Activated naive CD4-positive, alpha-beta T cell treated with anti-CD3 and anti-CD28 coated beads, Interleukin-2, amount 50 U/mL, for 72 hours (primary cell): ENCODE measurements at regions not wholly inside any gene's neighbourhood (a gene's known extent, or its start where the extent isn't known, plus 50 kb on each side); places are given as distances from the start of the nearest gene placed in this dataset.

Experiments used
- ATAC-seq, 2 donors: fragments of 150-1000 bp; cut with Tn5 transposase; 2 replicates each; pipeline ENCODE4 v1.10.0; 2021; ENCODE audit warnings: mild to moderate bottlenecking in 2 of 2, moderate library complexity in 2 of 2
- DNase-seq, 2 donors: peaks; one replicate each; pipeline ENCODE4 v3.0.0; 2021 to 2022; ENCODE audit warnings: low spot score in 2 of 2
- H3K27ac Mint-ChIP-seq, 2 donors: one replicate each; pipeline ENCODE4 v1.8.0; 2022; ENCODE audit warnings: mild to moderate bottlenecking in 2 of 2, mixed read lengths in 2 of 2
- H3K36me3 Mint-ChIP-seq, 2 donors: one replicate each; pipeline ENCODE4 v1.8.0; 2022; ENCODE audit warnings: mixed read lengths in 2 of 2
- H3K9me3 Mint-ChIP-seq, 2 donors: one replicate each; pipeline ENCODE4 v1.8.0; 2022; ENCODE audit warnings: mixed read lengths in 2 of 2

- Mint-ChIP-seq H3K27ac (no peak overlapping the region), H3K36me3 (no peaks in the 10 kb centered on the region), H3K9me3 (no peaks in the 10 kb centered on the region)
- ATAC-seq (no peak), DNase-seq (no peak)
Measured at GRCh38 chr2:150784389-150784788, 296.9 kb upstream of the RND3 start.

- ATAC-seq = no peak
- no peaks in the 10 kb centered on the region for H3K36me3 Mint-ChIP-seq
- no peaks in the 10 kb centered on the region for H3K9me3 Mint-ChIP-seq
- H3K27ac Mint-ChIP-seq = no peak overlapping the region
- no peak for DNase-seq
Measured at GRCh38 chr2:150783896-150784295, 296.4 kb upstream of the RND3 start.

- no peaks in the 10 kb centered on the region for H3K9me3 Mint-ChIP-seq
- H3K27ac Mint-ChIP-seq = no peak overlapping the region
- H3K36me3 Mint-ChIP-seq = no peaks in the 10 kb centered on the region
- ATAC-seq (no peak), DNase-seq (no peak)
Measured at GRCh38 chr2:150783015-150783414, 295.5 kb upstream of the RND3 start.

- ATAC-seq = no peak
- H3K9me3 Mint-ChIP-seq = no peaks in the 10 kb centered on the region
- H3K36me3 Mint-ChIP-seq = no peaks in the 10 kb centered on the region
Measured at GRCh38 chr2:150782613-150783012, 295.1 kb upstream of the RND3 start.

GRCh38 chr2:150781142-150781541, 293.7 kb upstream of the RND3 start:
- no peaks in the 10 kb centered on the region for H3K36me3 Mint-ChIP-seq
- H3K27ac Mint-ChIP-seq = no peak overlapping the region
- DNase-seq (no peak), ATAC-seq (no peak)
- H3K9me3 Mint-ChIP-seq = no peaks in the 10 kb centered on the region

More at GRCh38 chr2:150782613-150783012, 295.1 kb upstream of the RND3 start:
- DNase-seq = no peak
- H3K27ac Mint-ChIP-seq = no peak overlapping the region

GRCh38 chr2:150778828-150779227, 291.4 kb upstream of the RND3 start:
- H3K27ac Mint-ChIP-seq = no peak overlapping the region

GRCh38 chr2:150769421-150769820, 282.0 kb upstream of the RND3 start:
- Mint-ChIP-seq H3K36me3 (no peaks in the 10 kb centered on the region), H3K9me3 (peaks cover 0 to 2% of the 10 kb centered on the region in 2 donors), H3K27ac (no peak overlapping the region)
- ATAC-seq (no peak), DNase-seq (no peak)

More at GRCh38 chr2:150778828-150779227, 291.4 kb upstream of the RND3 start:
- no peak for DNase-seq
- ATAC-seq = no peak
- H3K36me3 Mint-ChIP-seq = no peaks in the 10 kb centered on the region
- H3K9me3 Mint-ChIP-seq = no peaks in the 10 kb centered on the region

- no peak for DNase-seq
- Mint-ChIP-seq H3K36me3 (no peaks in the 10 kb centered on the region), H3K27ac (no peak overlapping the region), H3K9me3 (peaks cover 0 to 6% of the 10 kb centered on the region in 2 donors)
- ATAC-seq = no peak
Measured at GRCh38 chr2:150767991-150768746, 280.7 kb upstream of the RND3 start.

GRCh38 chr2:150762571-150762970, 275.1 kb upstream of the RND3 start:
- no peak for DNase-seq
- no peak overlapping the region for H3K27ac Mint-ChIP-seq
- no peak for ATAC-seq
- H3K9me3 Mint-ChIP-seq = peaks cover 3 to 6% of the 10 kb centered on the region in 2 donors
- H3K36me3 Mint-ChIP-seq = no peaks in the 10 kb centered on the region

- H3K27ac Mint-ChIP-seq = no peak overlapping the region
- DNase-seq = no peak
- ATAC-seq = no peak
- H3K36me3 Mint-ChIP-seq = no peaks in the 10 kb centered on the region
- peaks cover 3 to 5% of the 10 kb centered on the region in 2 donors for H3K9me3 Mint-ChIP-seq
Measured at GRCh38 chr2:150759531-150759930, 272.1 kb upstream of the RND3 start.

- ATAC-seq (no peak), DNase-seq (no peak)
- Mint-ChIP-seq H3K27ac (no peak overlapping the region), H3K9me3 (peaks cover 1 to 3% of the 10 kb centered on the region in 2 donors), H3K36me3 (no peaks in the 10 kb centered on the region)
Measured at GRCh38 chr2:150759106-150759505, 271.6 kb upstream of the RND3 start.

GRCh38 chr2:150752229-150752628, 264.8 kb upstream of the RND3 start:
- H3K36me3 Mint-ChIP-seq = no peaks in the 10 kb centered on the region
- H3K27ac Mint-ChIP-seq = no peak overlapping the region
- ATAC-seq (no peak), DNase-seq (no peak)
- peaks cover 0 to 7% of the 10 kb centered on the region in 2 donors for H3K9me3 Mint-ChIP-seq

GRCh38 chr2:150750720-150751119, 263.3 kb upstream of the RND3 start:
- no peak for ATAC-seq
- peaks cover 0 to 7% of the 10 kb centered on the region in 2 donors for H3K9me3 Mint-ChIP-seq
- no peak overlapping the region for H3K27ac Mint-ChIP-seq
- H3K36me3 Mint-ChIP-seq = no peaks in the 10 kb centered on the region
- DNase-seq = no peak

GRCh38 chr2:150742094-150742493, 254.6 kb upstream of the RND3 start:
- H3K9me3 Mint-ChIP-seq = peaks cover 0 to 6% of the 10 kb centered on the region in 2 donors
- no peak for ATAC-seq

GRCh38 chr2:150735894-150736498, 248.5 kb upstream of the RND3 start:
- no peak overlapping the region for H3K27ac Mint-ChIP-seq

More at GRCh38 chr2:150742094-150742493, 254.6 kb upstream of the RND3 start:
- Mint-ChIP-seq H3K36me3 (no peaks in the 10 kb centered on the region), H3K27ac (no peak overlapping the region)
- DNase-seq = no peak

GRCh38 chr2:150733051-150733618, 245.7 kb upstream of the RND3 start:
- no peak for ATAC-seq
- DNase-seq = no peak
- Mint-ChIP-seq H3K27ac (no peak overlapping the region), H3K9me3 (no peaks in the 10 kb centered on the region), H3K36me3 (no peaks in the 10 kb centered on the region)

More at GRCh38 chr2:150735894-150736498, 248.5 kb upstream of the RND3 start:
- ATAC-seq (no peak), DNase-seq (no peak)
- Mint-ChIP-seq H3K36me3 (no peaks in the 10 kb centered on the region), H3K9me3 (no peaks in the 10 kb centered on the region)

- DNase-seq = no peak
- Mint-ChIP-seq H3K9me3 (no peaks in the 10 kb centered on the region), H3K36me3 (no peaks in the 10 kb centered on the region), H3K27ac (no peak overlapping the region)
- ATAC-seq = no peak
Measured at GRCh38 chr2:150732491-150732890, 245.0 kb upstream of the RND3 start.
